Fibroblast of peridontal ligament (primary cell): ENCODE measurements at regions not wholly inside any gene's neighbourhood (a gene's known extent, or its start where the extent isn't known, plus 50 kb on each side); places are given as distances from the start of the nearest gene placed in this dataset.

Experiments used
- DNase-seq: peaks from one replicate; pipeline ENCODE4 v3.0.0-alpha.2; 2010; ENCODE audit errors: extremely low read depth

- DNase-seq: no peak
Observed at GRCh38 chr12:39125566-39125965, 220.2 kb upstream of the CPNE8 start.

GRCh38 chr12:39124768-39125167 is 219.4 kb upstream of the CPNE8 start:
- DNase-seq: no peak

DNA sequence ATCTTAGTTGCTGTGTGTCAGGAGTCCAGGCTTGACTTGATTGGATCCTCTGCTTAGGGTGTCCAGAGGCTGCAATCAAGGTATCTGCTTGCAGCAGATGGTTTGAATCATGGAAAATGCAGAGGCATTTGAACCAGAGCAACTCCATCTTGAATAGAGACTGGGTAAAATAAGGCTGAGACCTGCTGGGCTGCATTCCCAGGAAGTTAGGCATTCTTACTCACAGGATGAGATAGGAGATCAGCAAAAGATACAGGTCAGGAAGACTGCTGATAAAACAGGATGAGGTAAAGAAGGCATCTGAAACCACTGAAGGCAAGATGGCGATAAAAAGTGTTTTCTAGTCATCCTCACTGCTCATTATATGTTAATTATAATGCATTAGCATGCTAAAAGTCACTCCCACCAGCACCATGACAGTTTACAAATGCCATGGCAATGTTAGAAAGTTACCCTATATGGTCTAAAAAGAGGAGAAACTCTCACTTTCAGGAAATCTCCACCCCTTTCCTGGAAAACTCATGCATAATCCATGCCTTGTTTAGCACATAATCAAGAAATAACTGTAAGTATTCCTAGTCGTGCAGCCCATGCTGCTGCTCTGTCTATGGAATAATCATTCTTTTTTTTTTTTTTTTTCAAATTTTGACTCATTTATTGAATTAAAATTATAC is 218.3 kb upstream of the CPNE8 start:
- DNase-seq: no peak

DNA sequence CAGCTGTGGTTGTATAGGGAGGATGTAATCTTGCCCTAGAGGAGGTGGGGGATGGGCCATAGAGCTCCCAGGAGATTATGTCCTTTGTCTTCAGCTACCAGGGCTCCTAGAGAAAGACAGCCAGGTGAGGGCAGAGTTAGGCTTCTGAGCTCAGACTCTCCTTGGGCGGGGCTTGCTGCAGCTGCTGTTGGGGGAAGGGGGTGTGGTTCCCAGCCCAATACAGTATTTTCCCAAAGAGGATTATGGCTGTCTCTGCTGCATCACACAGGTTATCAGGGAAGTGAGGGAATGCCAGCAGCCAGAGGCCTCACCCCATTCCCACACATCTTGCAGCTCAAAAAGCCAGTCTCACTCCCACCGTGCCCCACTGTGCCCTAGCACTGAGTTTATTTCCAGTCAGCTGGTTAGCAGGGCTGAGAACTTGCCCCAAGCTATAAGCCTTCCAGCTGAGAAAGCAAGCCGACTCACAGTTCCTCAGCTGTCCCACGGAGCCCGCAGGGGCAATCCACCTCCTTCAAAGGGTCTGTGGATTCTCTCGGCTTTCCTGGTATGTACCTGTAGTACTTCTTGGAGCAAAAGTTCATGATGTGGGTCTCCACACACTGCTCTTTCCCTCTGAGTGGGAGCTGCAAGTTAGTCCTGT is 217.3 kb upstream of the CPNE8 start:
- DNase-seq: no peak

- no peak for DNase-seq
Observed at GRCh38 chr12:39116861-39117260, 211.5 kb upstream of the CPNE8 start.

- DNase-seq: no peak
Observed at GRCh38 chr12:39112064-39112463, 206.7 kb upstream of the CPNE8 start.

DNA sequence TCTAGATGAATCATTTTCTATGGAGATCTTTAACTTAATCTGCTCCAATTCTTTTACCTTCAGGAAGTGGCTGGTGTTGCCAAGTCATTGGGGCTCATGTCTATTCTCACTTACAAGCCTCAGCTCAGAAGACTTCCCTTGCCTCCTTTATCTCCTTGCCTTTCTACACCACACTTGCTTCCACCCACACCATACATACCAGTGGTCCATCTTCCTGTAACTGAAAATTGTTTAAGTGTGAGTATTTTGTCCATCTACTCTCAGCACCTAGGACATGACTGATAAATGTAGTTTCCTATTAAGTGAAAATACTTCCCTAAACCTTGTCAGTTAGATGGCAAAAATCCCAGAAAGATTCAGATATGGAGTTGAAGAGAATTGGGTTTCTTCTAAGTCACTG is 199.7 kb upstream of the CPNE8 start:
- DNase-seq: no peak

- DNase-seq: peak; percentile 65
Observed at GRCh38 chr12:39103552-39104165, 198.3 kb upstream of the CPNE8 start.

DNA sequence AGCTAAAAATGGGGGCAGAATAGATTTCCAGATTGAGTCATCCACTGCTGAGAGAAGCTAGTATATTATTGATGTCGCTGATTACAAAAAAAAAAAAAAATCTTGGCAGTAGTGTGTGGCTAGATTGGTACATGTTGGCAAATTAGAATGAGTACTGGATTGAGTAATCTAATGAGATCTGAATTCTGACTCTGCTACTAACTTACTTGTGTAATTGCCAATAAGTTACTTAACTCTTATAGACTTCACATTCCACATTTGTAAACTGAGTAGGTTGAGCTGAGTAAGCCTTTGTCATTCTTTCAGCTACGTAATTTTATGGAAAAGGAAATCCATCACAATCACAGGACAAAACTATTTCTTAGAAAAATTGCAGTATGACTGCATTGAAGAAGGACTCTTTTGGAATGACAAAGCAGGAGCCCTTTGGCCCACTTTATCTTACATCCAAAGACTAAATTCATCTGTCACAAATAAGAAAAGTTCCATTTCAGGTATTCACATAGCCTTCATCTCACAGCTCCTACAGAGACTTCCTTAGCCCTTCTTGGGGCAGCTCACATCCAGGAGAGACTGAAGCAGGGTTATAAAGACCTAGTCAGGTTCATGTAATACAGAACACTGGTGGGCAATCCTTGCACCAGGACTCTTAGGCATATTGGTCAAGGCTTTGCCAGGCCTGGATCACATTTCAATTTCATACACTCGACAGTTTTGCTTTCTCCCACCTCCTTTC is 197.3 kb upstream of the CPNE8 start:
- DNase-seq: peak; percentile 8

GRCh38 chr12:39095636-39096330 is 190.4 kb upstream of the CPNE8 start:
- no peak for DNase-seq

- DNase-seq: no peak
Observed at GRCh38 chr12:39081910-39082309, 176.5 kb upstream of the CPNE8 start.

GRCh38 chr12:39077226-39077625 is 171.8 kb upstream of the CPNE8 start:
- no peak for DNase-seq

DNA sequence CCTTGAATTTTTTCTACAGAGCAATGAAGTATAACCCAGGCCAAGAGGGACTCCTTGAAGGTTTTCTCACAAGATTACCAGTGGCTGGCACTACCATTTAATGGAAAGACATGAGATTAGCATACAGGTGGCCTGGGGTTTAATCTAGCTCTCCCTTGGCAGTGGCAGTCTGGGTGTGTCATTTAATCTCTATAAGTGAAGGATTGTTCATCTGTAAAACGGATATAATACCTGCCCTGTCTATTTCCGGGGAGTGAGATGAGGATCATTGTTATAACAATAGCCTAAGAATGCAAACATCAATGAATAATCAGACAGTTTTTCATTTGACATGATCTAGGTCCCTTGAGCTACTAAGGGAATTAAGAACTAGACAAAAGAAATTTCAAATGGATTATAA is 168.7 kb upstream of the CPNE8 start:
- no peak for DNase-seq

- no peak for DNase-seq
Observed at GRCh38 chr12:39072658-39073057, 167.3 kb upstream of the CPNE8 start.

DNA sequence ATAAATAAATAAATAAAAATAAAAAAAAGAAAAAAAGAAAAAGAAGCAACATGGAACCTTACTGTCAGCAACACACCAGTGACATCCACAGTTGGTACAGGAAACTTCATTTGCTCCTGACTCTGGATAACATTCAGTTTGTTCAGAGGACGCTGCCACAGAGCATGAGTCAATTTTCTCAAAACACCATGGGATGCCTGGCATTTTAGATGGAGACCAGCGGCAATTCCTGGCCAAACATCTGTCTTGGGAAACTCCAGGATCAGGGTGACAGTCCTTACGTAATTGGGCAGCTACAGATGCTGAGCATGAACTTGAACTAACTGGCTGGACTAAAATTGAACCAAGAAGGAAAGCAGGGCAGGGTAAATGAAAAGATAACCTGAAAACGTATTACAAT is 166.2 kb upstream of the CPNE8 start:
- DNase-seq: no peak

GRCh38 chr12:39070775-39071174 is 165.4 kb upstream of the CPNE8 start:
- DNase-seq: no peak

DNA sequence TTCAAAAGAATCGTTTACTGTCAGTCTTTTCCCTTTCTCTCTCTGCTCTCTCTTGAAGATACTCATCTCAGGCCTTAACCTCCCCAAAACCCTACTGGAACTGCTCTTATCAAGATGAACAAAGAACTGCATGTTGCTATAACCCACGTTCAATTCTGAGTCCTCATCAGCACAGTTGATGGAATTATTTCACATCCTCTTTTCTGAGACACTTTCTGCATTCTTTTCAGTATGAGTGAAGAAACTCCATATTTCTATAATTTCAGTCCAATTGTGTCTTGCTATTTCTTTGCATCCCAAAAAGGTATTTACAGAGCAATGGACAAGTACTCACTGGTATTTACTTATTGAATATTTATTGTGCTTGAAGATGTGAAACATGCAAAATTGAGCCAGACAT is 160.1 kb upstream of the CPNE8 start:
- DNase-seq: no peak

DNA sequence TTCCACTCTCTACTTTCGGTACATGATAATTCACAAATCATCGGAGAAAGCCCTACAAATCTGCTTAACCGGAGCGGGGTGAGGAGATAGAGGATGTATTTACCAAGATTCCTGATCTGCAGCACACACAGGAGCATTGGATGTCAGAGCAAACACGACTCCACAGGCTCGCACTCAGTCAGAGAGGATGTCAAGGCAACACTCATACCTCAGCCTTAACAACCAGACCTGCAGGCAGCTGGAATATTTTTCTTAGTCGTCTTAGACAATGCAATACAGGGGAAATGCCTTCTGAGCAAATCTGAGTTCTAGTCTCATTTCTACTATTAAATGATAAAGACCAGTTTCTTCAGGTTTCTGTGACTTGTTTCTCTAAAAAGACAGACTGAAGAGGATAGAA is 159.3 kb upstream of the CPNE8 start:
- no peak for DNase-seq

- no peak for DNase-seq
Observed at GRCh38 chr12:39062266-39062996, 157.0 kb upstream of the CPNE8 start.

GRCh38 chr12:39061576-39061975 is 156.2 kb upstream of the CPNE8 start:
- DNase-seq: no peak

DNA sequence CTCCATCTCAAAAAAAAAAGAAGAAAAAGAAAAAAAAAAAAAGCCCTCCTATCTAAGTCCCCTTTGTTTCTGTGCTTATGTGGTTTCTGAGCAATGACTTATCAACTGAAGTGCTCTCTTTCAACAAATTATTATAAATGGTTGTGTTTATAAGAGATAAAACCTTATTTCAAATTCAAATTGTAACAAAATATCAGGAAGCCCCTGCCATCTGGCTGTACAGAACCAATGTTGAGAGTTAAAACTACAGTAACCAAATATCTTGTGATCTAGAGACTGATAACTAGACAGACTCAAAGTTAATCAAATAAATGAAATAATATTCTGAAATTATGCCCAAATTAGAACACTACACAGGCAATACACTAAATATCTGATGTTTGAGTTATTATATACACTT is 143.0 kb upstream of the CPNE8 start:
- DNase-seq: no peak
